AG09309 (cell line): ENCODE measurements at regions not wholly inside any gene's neighbourhood (a gene's known extent, or its start where the extent isn't known, plus 50 kb on each side); places are given as distances from the start of the nearest gene placed in this dataset.

Source experiments
- DNase-seq: peaks from one replicate; pipeline ENCODE4 v3.0.0-alpha.2; 2010; ENCODE audit warnings: low read depth
- H3K4me3 ChIP-seq: 2 replicates; pipeline ENCODE4 v1.5.1; 2011; ENCODE audit warnings: mild to moderate bottlenecking, low read depth, low read length, moderate library complexity; ENCODE audit not compliant: control insufficient read depth
- CTCF ChIP-seq: IDR thresholded peaks from 2 replicates; pipeline ENCODE4 v1.5.1; 2011; ENCODE audit warnings: mild to moderate bottlenecking, low read depth, low read length, inconsistent platforms; ENCODE audit not compliant: insufficient read depth, control insufficient read depth; ENCODE audit errors: missing control alignments

GRCh38 chr2:66802877-66803276 is 368.0 kb downstream of the MEIS1 start:
- no peak for TF ChIP-seq CTCF
- DNase-seq, result no peak
- no peak overlapping the region for H3K4me3 ChIP-seq

GRCh38 chr2:66803726-66804125 is 368.8 kb downstream of the MEIS1 start:
- no peak overlapping the region for H3K4me3 ChIP-seq
- TF ChIP-seq CTCF, result no peak
- no peak for DNase-seq

DNA sequence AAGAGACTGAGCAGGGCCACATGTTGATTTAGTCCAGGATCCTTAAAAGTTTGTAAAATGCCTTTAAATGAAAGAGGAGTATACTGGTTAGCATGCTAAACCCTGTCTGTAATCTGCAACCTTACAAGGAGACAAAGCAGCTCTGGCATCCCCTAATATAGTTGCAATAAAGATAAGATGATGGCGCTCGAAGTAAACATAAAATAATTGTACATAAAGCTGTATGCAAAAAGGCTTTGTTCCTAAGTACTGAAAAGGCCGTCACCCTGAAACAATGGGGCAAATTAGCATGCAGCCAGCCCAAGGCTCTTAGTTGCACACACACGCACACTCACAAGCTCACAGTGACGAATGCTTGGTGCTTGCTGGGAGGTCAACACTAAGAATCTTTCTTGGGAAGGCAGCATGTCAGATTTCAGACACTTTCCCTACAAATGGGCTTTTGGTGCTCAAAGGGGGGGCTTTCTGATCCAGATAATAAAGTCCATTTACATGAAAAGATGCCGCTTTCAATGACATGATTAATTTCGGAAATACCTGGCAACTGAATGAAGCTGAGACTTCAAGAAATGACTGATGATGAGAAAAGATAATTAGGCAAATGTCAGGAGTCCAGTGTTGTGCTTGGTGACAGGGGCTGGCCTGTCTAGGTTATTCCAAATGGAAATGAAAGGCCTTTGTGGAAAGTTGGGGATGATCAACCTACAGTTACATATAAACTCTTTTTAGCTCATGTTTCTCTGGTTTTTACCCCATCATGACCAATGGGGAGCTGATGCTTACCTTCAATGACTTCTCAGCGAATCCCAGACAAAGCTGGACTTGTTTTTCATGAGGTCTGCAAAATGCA is 370.3 kb downstream of the MEIS1 start:
- DNase-seq, result no peak
- no peak for TF ChIP-seq CTCF
- H3K4me3 ChIP-seq, result no peak overlapping the region

- no peak for DNase-seq
- no peak overlapping the region for H3K4me3 ChIP-seq
- no peak for TF ChIP-seq CTCF
Observed at GRCh38 chr2:66805968-66806367, 371.0 kb downstream of the MEIS1 start.

DNA sequence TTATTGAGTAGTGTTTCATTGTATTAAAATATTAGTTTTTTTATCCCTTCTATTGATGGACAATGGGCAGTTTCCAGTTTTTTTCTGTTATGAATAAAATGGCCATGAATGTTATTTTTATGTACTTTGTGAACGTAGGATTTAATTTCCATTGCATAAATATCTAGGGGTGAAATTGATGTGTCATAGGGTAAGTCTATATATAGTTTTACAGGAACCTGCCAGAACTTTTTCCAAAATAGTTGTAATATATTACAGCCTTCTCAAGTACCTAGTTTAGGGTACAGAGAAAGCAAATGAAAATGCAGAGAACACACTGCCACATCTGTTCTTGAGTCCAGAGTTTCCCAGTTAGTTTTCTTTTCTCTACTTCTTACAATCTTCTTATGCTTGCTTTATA is 378.6 kb downstream of the MEIS1 start:
- no peak overlapping the region for H3K4me3 ChIP-seq
- no peak for TF ChIP-seq CTCF
- no peak for DNase-seq

DNA sequence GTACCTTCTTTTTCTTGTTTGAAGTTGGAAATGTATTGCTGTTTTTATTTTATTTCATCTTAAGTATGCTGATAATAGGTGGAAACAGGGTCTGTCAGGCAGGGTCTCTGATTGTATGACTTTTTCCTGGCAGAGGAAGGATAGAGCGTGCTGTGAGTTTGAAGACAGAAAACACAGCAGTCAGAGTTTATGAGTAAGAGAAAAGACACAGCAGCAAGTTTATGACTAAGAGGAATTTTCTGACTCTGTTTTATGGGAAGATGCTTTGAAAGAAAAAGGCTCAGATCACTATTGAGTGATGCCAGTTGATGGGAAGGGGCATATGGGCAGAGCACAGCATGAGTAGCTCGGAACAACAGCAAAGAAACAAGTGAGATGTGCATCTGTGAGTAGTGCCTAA is 379.1 kb downstream of the MEIS1 start:
- H3K4me3 ChIP-seq, result no peak overlapping the region
- DNase-seq, result no peak
- TF ChIP-seq CTCF, result no peak

DNA sequence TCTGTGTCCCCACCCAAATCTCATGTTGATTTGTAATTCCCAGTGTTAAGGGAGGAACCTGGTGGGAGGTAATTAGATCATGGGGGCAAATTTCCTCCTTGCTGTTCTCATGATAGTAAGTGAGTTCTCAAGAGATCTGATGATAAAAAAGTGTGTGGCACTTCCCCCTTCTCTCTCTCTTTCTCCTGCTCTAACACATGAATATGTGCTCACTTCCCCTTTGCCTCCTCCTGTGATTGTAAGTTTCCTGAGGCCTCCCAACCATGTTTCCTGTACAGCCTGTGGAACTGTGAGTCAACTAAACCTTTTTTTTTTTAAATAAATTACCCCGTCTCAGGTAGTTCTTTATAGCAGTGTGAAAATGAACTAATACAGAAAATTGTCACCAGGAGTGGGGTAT is 380.0 kb downstream of the MEIS1 start:
- no peak for TF ChIP-seq CTCF
- no peak for DNase-seq
- H3K4me3 ChIP-seq, result no peak overlapping the region
